AG08395 (cell line): ENCODE measurements at regions not wholly inside any gene's neighbourhood (a gene's known extent, or its start where the extent isn't known, plus 50 kb on each side); places are given as distances from the start of the nearest gene placed in this dataset.
"Not testable (repeated sequence)": the region's sequence is repeated elsewhere in the genome, so short reads cannot be mapped to it uniquely, and the experiment has no call there.

Source experiments
- DNase-seq: peaks from one replicate; pipeline ENCODE4 v3.0.0; 2012; ENCODE audit warnings: mixed read lengths, low spot score

- DNase-seq = no peak
These were observed 191.0 kb upstream of the LRP1B start for GRCh38 chr2:142321706-142322280.

GRCh38 chr2:142320067-142320466 is 189.3 kb upstream of the LRP1B start:
- no peak for DNase-seq

GRCh38 chr2:142316049-142316448 is 185.2 kb upstream of the LRP1B start:
- DNase-seq = no peak

- no peak for DNase-seq
These were observed 184.5 kb upstream of the LRP1B start for GRCh38 chr2:142315346-142315745.

- DNase-seq = no peak
These were observed 183.3 kb upstream of the LRP1B start for GRCh38 chr2:142314164-142314563.

GRCh38 chr2:142310530-142310929 is 179.7 kb upstream of the LRP1B start:
- no peak for DNase-seq

- DNase-seq = no peak
These were observed 177.9 kb upstream of the LRP1B start for GRCh38 chr2:142308744-142309143.

- DNase-seq = no peak
These were observed 176.8 kb upstream of the LRP1B start for GRCh38 chr2:142307616-142308115.

- no peak for DNase-seq
These were observed 176.3 kb upstream of the LRP1B start for GRCh38 chr2:142307086-142307485.

GRCh38 chr2:142306131-142306530 is 175.3 kb upstream of the LRP1B start:
- DNase-seq = no peak

GRCh38 chr2:142300517-142300916 is 169.7 kb upstream of the LRP1B start:
- no peak for DNase-seq

GRCh38 chr2:142299021-142299420 is 168.2 kb upstream of the LRP1B start:
- no peak for DNase-seq

GRCh38 chr2:142294225-142294624 is 163.4 kb upstream of the LRP1B start:
- no peak for DNase-seq

- no peak for DNase-seq
These were observed 161.2 kb upstream of the LRP1B start for GRCh38 chr2:142291969-142292368.

GRCh38 chr2:142290931-142291330 is 160.1 kb upstream of the LRP1B start:
- no peak for DNase-seq

- no peak for DNase-seq
These were observed 155.8 kb upstream of the LRP1B start for GRCh38 chr2:142286618-142287017.

- no peak for DNase-seq
These were observed 154.7 kb upstream of the LRP1B start for GRCh38 chr2:142285480-142285879.

GRCh38 chr2:142284336-142284735 is 153.5 kb upstream of the LRP1B start:
- DNase-seq = not testable (repeated sequence)

- DNase-seq = no peak
These were observed 150.0 kb upstream of the LRP1B start for GRCh38 chr2:142280831-142281230.

- no peak for DNase-seq
These were observed 140.2 kb upstream of the LRP1B start for GRCh38 chr2:142270990-142271389.

GRCh38 chr2:142270291-142270690 is 139.5 kb upstream of the LRP1B start:
- no peak for DNase-seq

GRCh38 chr2:142259356-142259755 is 128.5 kb upstream of the LRP1B start:
- DNase-seq = no peak

- DNase-seq = no peak
These were observed 123.2 kb upstream of the LRP1B start for GRCh38 chr2:142254031-142254430.

GRCh38 chr2:142241016-142241415 is 110.2 kb upstream of the LRP1B start:
- DNase-seq = no peak

GRCh38 chr2:142236181-142236580 is 105.4 kb upstream of the LRP1B start:
- DNase-seq = no peak
